ENCODE measurements at regions not wholly inside any gene's neighbourhood (a gene's known extent, or its start where the extent isn't known, plus 50 kb on each side); places are given as distances from the start of the nearest gene placed in this dataset.

GRCh38 chr9:88796947-88797346, 194.3 kb upstream of the S1PR3 start:
- TF ChIP-seq NFYB (CRISPR knock-in tag; conservative IDR thresholded peaks at IDR 0.05; ENCODE audit: low read depth) (no peak), IRF1 (CRISPR knock-in tag; IDR thresholded peaks at IDR 0.05) (no peak), CREB1 (CRISPR knock-in tag; IDR thresholded peaks at IDR 0.05) (no peak), SP1 (CRISPR knock-in tag; conservative IDR thresholded peaks at IDR 0.05) (no peak), FOXP4 (CRISPR knock-in tag; IDR thresholded peaks at IDR 0.05) (no peak), ATF1 (CRISPR knock-in tag; IDR thresholded peaks at IDR 0.05) (no peak), TCF7 (CRISPR knock-in tag; IDR thresholded peaks at IDR 0.05; ENCODE audit: low read depth) (no peak), CTCF (IDR thresholded peaks at IDR 0.05) (no peak), ZNF425 (CRISPR knock-in tag; conservative IDR thresholded peaks at IDR 0.05) (no peak), JUN (CRISPR knock-in tag; IDR thresholded peaks at IDR 0.05) (no peak), NFE2L1 (CRISPR knock-in tag; IDR thresholded peaks at IDR 0.05) (no peak), NR3C1 (CRISPR knock-in tag; conservative IDR thresholded peaks at IDR 0.05; ENCODE audit: low read depth) (no peak), RELA (CRISPR knock-in tag; IDR thresholded peaks at IDR 0.05; ENCODE audit: borderline replicate concordance) (no peak)

All from WTC11 (cell line).